Stimulated activated CD8-positive, alpha-beta memory T cell treated with anti-CD3 and anti-CD28 coated beads, Interleukin-7, amount 100 ng/mL, for 1 hour (primary cell): ENCODE measurements at regions not wholly inside any gene's neighbourhood (a gene's known extent, or its start where the extent isn't known, plus 50 kb on each side); places are given as distances from the start of the nearest gene placed in this dataset.

Source experiments
- DNase-seq, 2 donors: peaks; one replicate each; pipeline ENCODE4 v3.0.0-alpha.2; 2020; ENCODE audit warnings: low read depth in 2 of 2

- DNase-seq, result no peak
These were observed 159.2 kb downstream of the RPS12 start for GRCh38 chr6:132973514-132973993.

GRCh38 chr6:132974122-132974521, 159.8 kb downstream of the RPS12 start:
- DNase-seq, result no peak

GRCh38 chr6:132977413-132977812, 163.0 kb downstream of the RPS12 start:
- no peak for DNase-seq

GRCh38 chr6:132978685-132979084, 164.3 kb downstream of the RPS12 start:
- DNase-seq, result no peak

GRCh38 chr6:132993738-132994137, 179.4 kb downstream of the RPS12 start:
- DNase-seq, result no peak

- DNase-seq, result no peak
These were observed 180.6 kb downstream of the RPS12 start for GRCh38 chr6:132995009-132995408.

GRCh38 chr6:132995432-132995831, 181.1 kb downstream of the RPS12 start:
- no peak for DNase-seq

- no peak for DNase-seq
These were observed 184.0 kb downstream of the RPS12 start for GRCh38 chr6:132998418-132998817.

- DNase-seq, result no peak
These were observed 186.7 kb downstream of the RPS12 start for GRCh38 chr6:133001040-133001565.

- DNase-seq, result no peak
These were observed 190.0 kb downstream of the RPS12 start for GRCh38 chr6:133004304-133004884.

- no peak for DNase-seq
These were observed 198.4 kb downstream of the RPS12 start for GRCh38 chr6:133012774-133013173.

- DNase-seq, result no peak
These were observed 202.3 kb downstream of the RPS12 start for GRCh38 chr6:133016631-133017030.

- no peak for DNase-seq
These were observed 203.2 kb downstream of the RPS12 start for GRCh38 chr6:133017581-133017980.

- no peak for DNase-seq
These were observed 212.3 kb downstream of the RPS12 start for GRCh38 chr6:133026705-133027104.

GRCh38 chr6:133033263-133033662, 207.9 kb upstream of the EYA4 start:
- no peak for DNase-seq

GRCh38 chr6:133034509-133035206, 206.5 kb upstream of the EYA4 start:
- DNase-seq, result no peak

- DNase-seq, result no peak
These were observed 200.9 kb upstream of the EYA4 start for GRCh38 chr6:133040094-133040802.

- DNase-seq, result no peak
These were observed 200.2 kb upstream of the EYA4 start for GRCh38 chr6:133040803-133041419.

- no peak for DNase-seq
These were observed 198.5 kb upstream of the EYA4 start for GRCh38 chr6:133042550-133043120.

- DNase-seq, result no peak
These were observed 194.6 kb upstream of the EYA4 start for GRCh38 chr6:133046576-133046975.

GRCh38 chr6:133047065-133047665, 194.0 kb upstream of the EYA4 start:
- DNase-seq, result no peak
